ENCODE measurements at regions not wholly inside any gene's neighbourhood (a gene's known extent, or its start where the extent isn't known, plus 50 kb on each side); places are given as distances from the start of the nearest gene placed in this dataset.

DNA sequence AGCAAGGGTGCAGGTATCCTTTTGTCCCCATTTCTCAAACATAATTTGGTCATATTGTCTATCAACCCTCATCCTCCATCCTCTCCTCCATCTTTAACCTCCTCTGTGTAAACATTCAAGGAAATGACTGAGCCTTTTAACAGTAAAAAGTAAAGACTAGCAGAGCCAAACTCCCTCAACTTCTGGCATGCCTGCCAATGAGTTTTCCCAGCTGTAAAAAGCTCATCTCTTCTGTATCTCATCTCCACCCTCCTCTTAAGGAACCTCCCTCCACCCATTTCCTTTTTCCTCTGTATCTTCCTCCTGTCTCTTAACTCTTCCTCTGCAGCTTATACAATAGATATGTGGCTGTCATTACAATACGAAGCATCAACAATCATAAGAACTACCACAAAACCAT lies 76.9 kb upstream of the PSMD7 start:
- TF ChIP-seq EZH2 (IDR thresholded peaks at IDR 0.05; ENCODE audit: low read depth, unreplicated experiment) (no peak), CTCF (conservative IDR thresholded peaks at IDR 0.05; ENCODE audit: low read depth in 2 of 2) (no peak), POLR2AphosphoS5 (IDR thresholded peaks at IDR 0.05; ENCODE audit: low read depth) (no peak), REST (IDR thresholded peaks at IDR 0.05; ENCODE audit: unreplicated experiment) (no peak), JUNB (IDR thresholded peaks at IDR 0.05; ENCODE audit: unreplicated experiment) (no peak), EZH2phosphoT487 (IDR thresholded peaks at IDR 0.05; ENCODE audit: unreplicated experiment) (no peak), CREB1 (CRISPR knock-in tag; IDR thresholded peaks at IDR 0.05; ENCODE audit: low read depth) (no peak), ZNF114 (CRISPR knock-in tag; IDR thresholded peaks at IDR 0.05) (no peak), ZNF331 (CRISPR knock-in tag; IDR thresholded peaks at IDR 0.05; ENCODE audit: low read depth) (no peak), NANOG (IDR thresholded peaks at IDR 0.05; ENCODE audit: borderline replicate concordance) (no peak)
- TF ChIP-seq, protein P1, sequence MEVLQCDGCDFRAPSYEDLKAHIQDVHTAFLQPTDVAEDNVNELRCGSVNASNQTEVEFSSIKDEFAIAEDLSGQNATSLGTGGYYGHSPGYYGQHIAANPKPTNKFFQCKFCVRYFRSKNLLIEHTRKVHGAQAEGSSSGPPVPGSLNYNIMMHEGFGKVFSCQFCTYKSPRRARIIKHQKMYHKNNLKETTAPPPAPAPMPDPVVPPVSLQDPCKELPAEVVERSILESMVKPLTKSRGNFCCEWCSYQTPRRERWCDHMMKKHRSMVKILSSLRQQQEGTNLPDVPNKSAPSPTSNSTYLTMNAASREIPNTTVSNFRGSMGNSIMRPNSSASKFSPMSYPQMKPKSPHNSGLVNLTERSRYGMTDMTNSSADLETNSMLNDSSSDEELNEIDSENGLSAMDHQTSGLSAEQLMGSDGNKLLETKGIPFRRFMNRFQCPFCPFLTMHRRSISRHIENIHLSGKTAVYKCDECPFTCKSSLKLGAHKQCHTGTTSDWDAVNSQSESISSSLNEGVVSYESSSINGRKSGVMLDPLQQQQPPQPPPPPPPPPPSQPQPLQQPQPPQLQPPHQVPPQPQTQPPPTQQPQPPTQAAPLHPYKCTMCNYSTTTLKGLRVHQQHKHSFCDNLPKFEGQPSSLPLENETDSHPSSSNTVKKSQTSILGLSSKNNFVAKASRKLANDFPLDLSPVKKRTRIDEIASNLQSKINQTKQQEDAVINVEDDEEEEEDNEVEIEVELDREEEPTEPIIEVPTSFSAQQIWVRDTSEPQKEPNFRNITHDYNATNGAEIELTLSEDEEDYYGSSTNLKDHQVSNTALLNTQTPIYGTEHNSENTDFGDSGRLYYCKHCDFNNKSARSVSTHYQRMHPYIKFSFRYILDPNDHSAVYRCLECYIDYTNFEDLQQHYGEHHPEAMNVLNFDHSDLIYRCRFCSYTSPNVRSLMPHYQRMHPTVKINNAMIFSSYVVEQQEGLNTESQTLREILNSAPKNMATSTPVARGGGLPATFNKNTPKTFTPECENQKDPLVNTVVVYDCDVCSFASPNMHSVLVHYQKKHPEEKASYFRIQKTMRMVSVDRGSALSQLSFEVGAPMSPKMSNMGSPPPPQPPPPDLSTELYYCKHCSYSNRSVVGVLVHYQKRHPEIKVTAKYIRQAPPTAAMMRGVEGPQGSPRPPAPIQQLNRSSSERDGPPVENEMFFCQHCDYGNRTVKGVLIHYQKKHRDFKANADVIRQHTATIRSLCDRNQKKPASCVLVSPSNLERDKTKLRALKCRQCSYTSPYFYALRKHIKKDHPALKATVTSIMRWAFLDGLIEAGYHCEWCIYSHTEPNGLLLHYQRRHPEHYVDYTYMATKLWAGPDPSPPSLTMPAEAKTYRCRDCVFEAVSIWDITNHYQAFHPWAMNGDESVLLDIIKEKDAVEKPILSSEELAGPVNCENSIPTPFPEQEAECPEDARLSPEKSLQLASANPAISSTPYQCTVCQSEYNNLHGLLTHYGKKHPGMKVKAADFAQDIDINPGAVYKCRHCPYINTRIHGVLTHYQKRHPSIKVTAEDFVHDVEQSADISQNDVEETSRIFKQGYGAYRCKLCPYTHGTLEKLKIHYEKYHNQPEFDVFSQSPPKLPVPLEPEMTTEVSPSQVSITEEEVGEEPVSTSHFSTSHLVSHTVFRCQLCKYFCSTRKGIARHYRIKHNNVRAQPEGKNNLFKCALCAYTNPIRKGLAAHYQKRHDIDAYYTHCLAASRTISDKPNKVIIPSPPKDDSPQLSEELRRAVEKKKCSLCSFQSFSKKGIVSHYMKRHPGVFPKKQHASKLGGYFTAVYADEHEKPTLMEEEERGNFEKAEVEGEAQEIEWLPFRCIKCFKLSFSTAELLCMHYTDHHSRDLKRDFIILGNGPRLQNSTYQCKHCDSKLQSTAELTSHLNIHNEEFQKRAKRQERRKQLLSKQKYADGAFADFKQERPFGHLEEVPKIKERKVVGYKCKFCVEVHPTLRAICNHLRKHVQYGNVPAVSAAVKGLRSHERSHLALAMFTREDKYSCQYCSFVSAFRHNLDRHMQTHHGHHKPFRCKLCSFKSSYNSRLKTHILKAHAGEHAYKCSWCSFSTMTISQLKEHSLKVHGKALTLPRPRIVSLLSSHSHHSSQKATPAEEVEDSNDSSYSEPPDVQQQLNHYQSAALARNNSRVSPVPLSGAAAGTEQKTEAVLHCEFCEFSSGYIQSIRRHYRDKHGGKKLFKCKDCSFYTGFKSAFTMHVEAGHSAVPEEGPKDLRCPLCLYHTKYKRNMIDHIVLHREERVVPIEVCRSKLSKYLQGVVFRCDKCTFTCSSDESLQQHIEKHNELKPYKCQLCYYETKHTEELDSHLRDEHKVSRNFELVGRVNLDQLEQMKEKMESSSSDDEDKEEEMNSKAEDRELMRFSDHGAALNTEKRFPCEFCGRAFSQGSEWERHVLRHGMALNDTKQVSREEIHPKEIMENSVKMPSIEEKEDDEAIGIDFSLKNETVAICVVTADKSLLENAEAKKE (CRISPR knock-in tag; IDR thresholded peaks at IDR 0.05), result no peak
